CD4-positive, alpha-beta T cell treated with Interleukin-1 beta for 1 hour (primary cell): ENCODE measurements at regions not wholly inside any gene's neighbourhood (a gene's known extent, or its start where the extent isn't known, plus 50 kb on each side); places are given as distances from the start of the nearest gene placed in this dataset.

Source experiments
- DNase-seq, 2 donors: peaks; one replicate each; pipeline ENCODE4 v3.0.0-alpha.2; 2020 to 2022

GRCh38 chr4:159503236-159504008, 400.5 kb downstream of the RAPGEF2 start:
- DNase-seq: no peak

GRCh38 chr4:159504684-159505083, 401.8 kb downstream of the RAPGEF2 start:
- no peak for DNase-seq

DNA sequence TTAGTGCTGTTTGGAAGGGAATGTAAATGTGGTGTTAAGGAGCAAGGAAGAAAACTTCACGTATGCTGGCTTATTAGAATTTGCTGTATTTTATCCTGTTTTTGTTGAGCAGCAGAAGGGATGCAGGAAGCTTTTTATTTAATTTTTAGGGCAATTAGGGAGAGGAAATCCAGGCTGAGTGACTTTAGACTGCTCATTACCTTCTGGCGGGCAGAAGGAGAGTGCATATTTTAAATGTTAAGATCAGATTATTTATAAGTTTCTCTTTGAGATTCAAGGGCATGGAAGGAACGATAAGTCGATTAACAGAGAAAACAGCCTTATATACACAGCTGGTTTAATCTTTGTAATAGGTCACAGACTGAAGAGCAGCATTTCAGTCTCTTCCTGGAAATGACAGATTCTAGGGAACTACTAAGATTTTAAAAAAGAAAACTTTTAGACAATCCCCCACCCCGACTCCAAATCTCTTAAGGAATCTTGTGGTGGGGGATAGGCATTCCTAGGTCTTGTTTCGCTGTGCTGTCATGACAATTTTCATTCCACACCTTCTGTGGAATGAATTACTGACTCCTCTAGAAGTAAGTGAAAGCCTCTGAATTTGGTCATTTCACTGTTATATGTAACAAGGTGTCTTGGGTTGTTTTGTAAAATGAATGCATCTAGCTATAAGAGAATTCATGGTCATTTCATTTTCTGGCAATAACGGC, 402.5 kb downstream of the RAPGEF2 start:
- no peak for DNase-seq

GRCh38 chr4:159506801-159507517, 404.1 kb downstream of the RAPGEF2 start:
- no peak for DNase-seq

- no peak for DNase-seq
These were observed 406.1 kb downstream of the RAPGEF2 start for GRCh38 chr4:159508917-159509500.

DNA sequence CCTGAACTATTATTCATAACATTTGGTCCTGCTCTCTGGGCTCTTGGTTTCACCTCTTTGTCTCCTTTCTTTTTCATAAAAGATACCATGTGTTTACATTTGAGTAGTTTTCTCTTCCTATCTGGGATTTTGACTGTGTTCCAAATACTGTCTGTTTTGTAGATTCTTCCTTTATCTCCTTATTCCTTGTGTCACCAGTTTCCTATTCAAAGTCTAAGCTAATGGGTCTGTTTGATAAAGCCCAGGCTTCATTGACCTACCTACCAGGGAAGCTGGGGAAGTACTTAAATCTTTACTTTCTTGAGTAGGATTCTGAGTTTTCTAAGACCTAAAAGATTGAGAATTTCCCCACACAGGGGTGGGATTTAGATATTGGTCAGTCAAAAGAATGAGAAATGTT, 409.5 kb downstream of the RAPGEF2 start:
- DNase-seq: no peak

- DNase-seq: no peak
These were observed 412.6 kb downstream of the RAPGEF2 start for GRCh38 chr4:159515314-159516025.

- DNase-seq: no peak
These were observed 413.8 kb downstream of the RAPGEF2 start for GRCh38 chr4:159516556-159517140.

DNA sequence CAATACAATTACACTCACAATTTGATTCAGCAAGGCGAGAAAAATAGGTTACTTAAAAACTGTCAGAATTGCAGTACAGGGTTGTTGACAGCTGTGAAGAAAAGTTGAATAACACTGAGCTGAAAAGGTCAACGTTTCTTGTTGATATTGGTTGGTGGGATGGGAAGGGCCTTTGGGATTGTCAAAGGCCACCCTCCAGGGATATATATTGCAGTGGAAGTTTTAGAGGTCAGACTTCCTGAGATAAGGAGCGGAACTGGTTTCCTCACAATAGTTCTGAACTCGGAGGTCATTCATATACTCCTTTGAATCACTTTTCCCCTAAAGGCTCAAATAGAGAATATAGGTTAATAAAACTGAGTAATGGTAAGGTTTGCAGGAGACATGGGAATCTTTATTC, 417.2 kb downstream of the RAPGEF2 start:
- DNase-seq: no peak

GRCh38 chr4:159526172-159526571, 423.3 kb downstream of the RAPGEF2 start:
- DNase-seq: no peak

GRCh38 chr4:159534655-159535054, 431.8 kb downstream of the RAPGEF2 start:
- no peak for DNase-seq

- no peak for DNase-seq
These were observed 435.7 kb downstream of the RAPGEF2 start for GRCh38 chr4:159538556-159538955.

DNA sequence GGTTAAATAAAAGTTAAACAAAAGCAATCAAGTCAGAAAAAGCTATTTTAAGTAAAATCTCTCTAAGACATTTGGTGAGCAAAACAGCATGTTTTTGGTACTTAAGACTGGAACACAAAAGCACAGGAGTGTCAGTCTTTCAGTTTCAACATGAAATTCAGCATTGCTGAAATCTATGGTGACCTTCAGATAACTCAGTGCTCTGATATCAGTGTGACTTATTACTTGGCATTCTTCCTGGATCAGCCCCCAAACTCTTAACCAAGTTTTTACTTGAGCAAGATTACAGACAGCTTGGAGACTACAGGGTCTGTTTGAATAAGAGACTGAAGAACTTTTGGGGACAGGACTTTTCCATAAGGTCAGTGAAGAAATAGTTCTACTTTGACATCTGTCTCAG, 437.2 kb downstream of the RAPGEF2 start:
- no peak for DNase-seq

DNA sequence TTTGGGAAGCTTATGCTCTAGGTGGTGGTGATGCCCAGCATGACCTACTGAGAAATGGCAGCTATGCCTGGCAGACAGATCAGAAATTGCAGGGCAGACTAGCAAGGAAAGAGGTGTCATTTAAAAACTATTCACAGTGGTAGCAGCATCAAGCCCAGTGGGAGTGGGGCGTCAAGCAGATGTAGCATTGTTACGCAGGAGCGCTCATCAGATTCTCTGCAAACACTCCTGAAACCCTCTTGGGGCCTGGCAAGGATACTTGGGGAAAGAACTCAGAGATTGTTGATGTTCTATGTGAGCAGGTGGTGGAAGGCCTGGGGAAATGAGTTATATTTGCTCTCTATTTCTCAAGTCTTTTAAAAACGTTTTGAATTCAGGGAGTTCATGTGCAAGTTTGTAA, 437.6 kb downstream of the RAPGEF2 start:
- DNase-seq: no peak

DNA sequence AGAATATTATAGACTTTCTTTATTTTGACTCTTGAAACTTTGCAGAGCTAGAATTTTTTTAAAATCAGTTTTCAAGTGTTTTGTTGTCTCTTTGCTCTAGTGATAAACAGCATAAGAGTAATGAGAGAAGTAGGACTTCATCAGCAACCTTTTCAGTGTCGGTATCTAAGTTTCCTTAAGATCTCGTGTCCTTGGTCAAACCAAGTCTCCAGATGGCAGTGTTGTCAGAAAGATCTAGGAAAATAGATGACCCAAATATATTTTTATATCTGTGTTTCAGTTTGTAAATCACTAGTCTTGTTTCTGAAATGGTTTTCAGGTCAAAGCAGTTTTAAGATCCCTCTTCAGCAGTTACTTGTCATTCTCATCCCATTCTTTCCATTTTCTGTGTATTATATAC, 438.3 kb downstream of the RAPGEF2 start:
- no peak for DNase-seq

GRCh38 chr4:159542296-159542695, 439.4 kb downstream of the RAPGEF2 start:
- DNase-seq: no peak

DNA sequence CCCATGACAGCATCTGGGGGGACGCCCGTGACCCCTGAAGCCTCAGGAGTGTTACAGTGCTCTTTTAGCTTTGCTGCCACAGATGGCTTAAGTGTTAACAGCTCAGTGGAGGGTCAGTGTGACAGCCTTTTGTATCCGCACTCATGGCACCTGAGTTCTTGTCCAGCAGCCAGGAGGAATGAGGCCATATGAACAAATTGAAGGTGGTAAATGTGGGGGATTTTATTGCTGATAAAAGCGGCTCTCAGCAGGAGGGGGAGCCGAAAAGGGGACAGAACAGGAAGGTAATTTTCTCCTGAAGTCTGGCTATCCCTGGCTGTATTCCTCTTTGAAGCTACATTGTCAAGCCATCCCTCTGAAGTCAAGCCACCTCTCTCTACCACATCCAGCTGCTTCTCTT, 441.0 kb downstream of the RAPGEF2 start:
- no peak for DNase-seq

DNA sequence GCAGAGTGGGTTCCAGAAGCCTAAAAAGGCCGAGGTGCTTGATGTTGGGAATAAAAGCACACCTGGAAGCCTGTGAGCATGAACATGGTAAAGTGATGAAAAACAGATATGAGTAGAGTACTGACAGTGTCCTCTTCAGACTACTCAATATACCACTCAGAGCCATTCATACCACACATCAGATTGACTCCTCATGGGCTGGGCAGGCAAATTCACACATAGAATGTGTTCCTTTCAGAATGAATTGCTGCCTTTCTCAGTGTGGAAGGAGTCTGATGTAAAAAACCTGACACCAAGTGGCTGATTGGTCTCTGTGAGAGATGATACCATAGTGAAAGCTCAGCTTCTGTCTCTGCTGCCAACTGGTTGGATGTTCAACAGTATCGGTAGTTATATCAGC, 442.7 kb downstream of the RAPGEF2 start:
- DNase-seq: no peak

DNA sequence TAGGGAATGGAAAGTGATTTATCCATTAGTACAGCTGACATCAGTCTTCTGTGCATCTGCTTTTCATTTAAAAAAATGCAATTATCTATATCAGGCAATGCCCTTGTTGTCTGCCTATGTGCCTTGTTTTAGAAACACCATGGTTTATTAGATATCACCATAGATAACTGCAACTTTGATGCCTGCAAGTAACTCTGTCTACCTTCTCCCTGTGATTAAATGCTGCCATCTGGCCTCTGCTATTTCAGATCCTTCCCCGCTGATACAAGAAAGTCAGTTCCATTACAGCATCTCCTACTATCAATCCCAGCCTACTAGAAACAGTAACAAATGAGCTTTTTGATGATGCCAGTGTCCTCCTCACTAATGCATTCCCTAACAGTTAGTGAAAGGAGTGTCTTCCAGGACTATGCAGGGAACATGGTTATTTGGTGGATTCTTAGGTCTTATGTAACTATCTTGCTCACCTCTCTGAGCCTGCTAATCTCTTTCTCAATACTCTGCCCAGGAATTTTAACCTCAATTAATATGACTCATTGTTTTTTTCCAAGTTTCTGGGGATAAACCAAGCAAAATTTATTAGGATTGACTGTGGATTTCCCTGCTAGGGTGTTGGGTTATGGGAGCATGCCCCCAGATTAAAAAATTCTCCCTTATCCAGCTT, 444.9 kb downstream of the RAPGEF2 start:
- DNase-seq: no peak

- DNase-seq: no peak
These were observed 446.2 kb downstream of the RAPGEF2 start for GRCh38 chr4:159549098-159549518.

DNA sequence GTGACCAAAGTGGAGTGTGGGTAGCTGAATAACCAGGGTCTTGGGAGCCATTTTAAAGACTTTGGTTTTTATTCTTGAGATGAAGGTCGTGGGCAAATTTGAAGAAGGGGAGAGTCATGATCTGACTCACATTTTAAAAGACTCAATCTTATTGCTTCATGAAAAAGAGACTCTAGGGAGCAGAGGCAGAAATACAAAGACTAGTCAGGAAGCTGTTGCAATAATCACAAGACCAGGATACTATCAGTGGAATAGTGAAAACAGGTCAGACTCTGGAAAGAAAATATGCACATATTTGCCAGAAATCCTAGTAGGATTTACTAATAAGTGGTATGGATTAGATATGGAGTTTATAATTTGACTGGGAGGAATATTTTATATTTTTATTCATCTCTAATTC, 448.4 kb downstream of the RAPGEF2 start:
- no peak for DNase-seq
